H54 (cell line): ENCODE measurements at regions not wholly inside any gene's neighbourhood (a gene's known extent, or its start where the extent isn't known, plus 50 kb on each side); places are given as distances from the start of the nearest gene placed in this dataset.

ENCODE experiments used
- DNase-seq: peaks from one replicate; pipeline ENCODE4 v3.0.0; 2011; ENCODE audit warnings: low spot score, mixed read lengths; ENCODE audit not compliant: insufficient read length
- FAIRE-seq: peaks from 3 replicates; lab custom pipeline; 2011; peaks lifted over from hg19 to GRCh38; lab: Jason Lieb, UNC
- POLR2A ChIP-seq: IDR thresholded peaks from 2 replicates; pipeline ENCODE4 v1.6.1; 2011; ENCODE audit warnings: low read depth, mild to moderate bottlenecking, low read length

DNA sequence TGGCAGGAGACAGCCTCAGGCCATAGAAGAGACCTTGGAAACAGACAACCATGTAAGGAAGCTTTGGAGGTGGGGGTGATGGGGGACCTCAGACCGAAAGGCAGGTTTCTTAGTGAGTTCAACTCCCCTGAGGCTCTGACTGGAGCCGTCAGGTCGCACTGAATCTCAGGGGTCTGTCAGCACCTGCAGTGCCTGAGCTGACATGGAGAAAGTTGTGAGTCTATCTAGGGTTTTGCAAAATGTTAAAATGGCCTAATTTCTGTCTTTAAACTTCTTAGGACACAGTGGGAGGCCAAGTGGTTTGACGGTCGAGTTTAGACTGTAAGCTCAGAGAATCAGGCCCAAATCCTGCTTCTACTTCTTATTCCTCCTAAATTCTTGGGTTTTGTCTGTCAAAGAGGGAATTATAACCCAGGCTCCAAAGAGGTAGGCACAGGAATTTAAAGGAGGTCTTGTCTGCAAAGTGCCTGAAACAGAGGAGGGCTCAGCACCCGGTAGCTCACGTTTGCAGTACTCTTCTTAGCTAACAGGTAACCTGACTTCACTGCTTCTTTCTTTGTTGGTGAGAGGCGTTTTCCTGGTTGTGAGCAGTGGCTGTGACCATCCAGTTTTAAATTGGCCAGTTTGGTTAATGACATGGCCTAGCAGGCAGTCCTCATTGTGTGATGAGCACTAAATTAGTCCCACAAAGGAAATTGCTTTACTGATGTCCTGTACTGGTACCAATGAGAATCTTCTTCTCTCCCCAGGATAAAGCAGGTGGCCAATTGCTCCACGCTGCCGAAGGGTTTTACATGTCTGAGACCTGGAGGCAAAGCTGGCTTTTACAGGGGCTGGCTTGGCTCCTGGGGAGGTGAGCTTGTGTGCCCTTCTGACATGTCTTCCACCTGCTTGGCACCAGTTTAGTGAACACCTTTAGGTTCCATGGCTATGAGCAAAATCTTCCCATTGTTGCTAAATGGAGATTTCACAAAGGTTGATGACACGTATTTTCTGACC lies 95.7 kb downstream of the MYCN start:
- no peak for TF ChIP-seq POLR2A
- FAIRE-seq = no peak
- no peak for DNase-seq

DNA sequence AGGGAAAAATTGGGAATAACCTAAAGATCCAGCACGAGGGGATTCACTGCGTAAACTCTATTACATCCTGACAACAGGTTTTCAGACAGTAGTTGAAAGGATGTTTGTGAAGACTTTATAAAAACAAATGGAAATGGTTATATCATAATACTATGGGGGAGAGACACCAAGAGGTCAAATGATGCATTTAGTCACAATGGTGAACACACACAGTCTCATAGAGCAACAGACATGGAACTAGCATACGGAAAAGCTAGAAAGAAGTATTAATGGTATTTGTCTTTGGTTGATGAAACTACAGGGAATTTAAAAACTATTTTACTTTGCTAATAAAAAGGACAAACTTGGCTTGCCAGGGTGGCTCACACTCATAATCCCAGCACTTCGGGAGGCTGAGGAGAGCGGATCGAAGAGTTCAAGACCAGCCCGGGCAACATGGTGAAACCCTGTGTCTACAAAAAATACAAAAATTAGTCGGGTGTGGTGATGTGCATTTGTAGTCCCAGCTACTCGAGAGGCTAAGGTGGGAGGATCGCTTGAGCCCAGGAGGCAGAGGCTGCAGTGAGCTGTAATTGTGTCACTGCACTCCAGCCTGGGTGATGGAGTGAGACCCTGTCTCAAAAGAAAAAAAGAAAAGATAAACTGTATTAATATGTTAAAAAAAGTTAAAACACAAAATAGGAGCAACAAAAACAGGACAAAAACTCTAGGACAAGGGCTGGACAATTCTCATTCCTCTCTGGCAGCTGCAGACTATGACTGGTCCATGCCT lies 94.8 kb downstream of the MYCN start:
- no peak for TF ChIP-seq POLR2A
- DNase-seq = no peak
- FAIRE-seq = no peak

DNA sequence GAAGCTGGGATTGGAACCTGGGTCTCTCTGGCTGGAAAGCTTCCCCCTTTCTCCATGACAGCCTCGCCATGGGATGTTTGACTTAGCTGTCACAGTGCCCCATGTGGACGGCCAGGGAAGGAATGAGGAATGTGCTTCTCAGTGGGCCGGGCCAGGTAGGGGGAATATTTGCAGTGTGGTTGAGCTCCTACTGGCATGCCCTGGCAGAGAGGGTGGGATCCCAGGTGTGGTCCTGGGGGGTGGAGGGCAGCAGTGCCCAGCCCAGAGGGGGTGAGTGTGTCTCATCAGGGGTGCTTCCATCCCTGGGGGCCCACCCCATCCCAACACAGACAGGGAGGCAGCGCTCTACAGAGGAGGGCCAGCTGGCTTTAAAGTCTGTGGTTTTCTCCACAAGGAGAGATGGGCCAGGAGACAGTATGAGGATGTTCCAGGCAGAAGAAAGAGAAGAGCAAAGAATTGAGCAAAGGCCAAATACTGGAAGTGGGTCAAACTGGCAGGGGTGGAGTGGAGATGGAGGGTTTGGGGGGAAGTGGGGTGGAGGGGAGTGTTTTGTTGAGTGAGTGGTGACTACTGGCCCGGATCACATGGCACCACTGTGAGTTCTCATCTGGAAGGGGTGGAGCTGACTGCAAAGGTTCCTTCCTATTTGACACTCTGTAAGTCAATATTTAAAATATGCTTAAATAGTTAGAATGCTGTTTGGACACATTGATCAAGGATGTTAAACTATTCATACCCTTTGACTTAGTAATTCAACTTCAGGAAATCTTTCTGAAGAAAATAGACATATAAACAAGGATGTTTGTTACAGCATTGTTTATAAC lies 94.0 kb downstream of the MYCN start:
- no peak for DNase-seq
- no peak for TF ChIP-seq POLR2A
- FAIRE-seq = no peak

DNA sequence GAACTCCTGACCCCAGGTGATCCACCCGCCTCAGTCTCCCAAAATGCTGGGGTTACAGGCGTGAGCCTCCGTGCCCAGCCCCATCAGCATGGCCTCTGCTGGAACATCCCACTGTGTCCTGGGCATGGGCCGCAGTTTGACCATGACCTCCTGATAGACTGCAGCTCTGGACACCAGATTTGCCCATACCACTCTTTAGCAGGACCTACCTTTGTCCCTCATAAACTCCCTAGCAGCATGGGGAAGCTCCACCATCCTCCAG lies 92.6 kb downstream of the MYCN start:
- no peak for TF ChIP-seq POLR2A
- FAIRE-seq (no peak), DNase-seq (no peak)

DNA sequence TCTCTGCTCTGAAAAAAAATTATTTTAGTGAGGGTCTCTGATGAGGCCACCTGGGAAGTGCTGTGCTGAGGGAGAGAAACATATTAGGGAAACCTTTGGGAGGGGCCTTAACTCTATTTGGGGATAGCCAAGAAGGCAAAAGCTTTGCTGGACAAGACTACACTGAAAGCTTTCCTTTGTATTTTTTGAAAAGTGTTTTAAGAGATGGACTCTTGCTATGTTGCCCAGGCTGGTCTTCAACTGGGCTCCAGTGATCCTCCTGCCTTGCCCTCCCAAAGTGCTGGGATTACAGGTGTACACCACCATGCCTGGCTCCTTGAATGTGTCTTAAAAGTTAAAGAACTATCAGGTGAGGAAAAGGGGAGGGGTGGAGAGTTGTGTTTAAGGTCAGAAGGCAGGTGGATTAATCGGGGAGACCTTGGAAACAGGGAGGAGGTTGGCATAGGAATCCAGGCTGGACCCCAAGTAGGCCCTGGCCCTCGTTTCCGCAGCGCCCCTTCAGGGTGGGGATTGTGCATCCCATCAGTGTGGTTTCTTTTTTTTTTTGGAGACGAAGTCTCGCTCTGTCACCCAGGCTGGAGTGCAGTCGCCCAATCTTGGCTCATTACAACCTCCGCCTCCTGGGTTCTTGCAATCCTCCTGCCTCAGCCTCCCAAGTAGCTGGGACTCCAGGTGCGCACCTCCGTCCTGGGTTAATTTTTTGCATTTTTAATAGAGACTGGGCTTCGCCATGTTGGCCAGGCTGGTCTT lies 92.1 kb downstream of the MYCN start:
- FAIRE-seq = no peak
- TF ChIP-seq POLR2A = no peak
- no peak for DNase-seq

DNA sequence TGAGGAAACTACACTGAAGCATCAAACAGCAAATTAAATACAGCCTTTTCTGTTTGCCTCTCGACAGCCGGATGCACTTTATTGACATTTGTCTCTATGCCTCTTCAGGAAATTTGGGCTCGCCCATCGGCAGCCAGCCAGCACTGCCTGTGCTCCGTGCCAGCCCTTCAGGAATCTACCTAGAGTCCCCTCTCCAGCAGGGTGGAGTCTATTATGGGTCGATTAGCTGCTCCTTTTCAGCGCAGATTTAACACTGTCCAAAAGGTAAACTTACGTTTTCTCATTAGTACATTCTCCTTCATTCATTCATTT lies 91.5 kb downstream of the MYCN start:
- no peak for FAIRE-seq

DNA sequence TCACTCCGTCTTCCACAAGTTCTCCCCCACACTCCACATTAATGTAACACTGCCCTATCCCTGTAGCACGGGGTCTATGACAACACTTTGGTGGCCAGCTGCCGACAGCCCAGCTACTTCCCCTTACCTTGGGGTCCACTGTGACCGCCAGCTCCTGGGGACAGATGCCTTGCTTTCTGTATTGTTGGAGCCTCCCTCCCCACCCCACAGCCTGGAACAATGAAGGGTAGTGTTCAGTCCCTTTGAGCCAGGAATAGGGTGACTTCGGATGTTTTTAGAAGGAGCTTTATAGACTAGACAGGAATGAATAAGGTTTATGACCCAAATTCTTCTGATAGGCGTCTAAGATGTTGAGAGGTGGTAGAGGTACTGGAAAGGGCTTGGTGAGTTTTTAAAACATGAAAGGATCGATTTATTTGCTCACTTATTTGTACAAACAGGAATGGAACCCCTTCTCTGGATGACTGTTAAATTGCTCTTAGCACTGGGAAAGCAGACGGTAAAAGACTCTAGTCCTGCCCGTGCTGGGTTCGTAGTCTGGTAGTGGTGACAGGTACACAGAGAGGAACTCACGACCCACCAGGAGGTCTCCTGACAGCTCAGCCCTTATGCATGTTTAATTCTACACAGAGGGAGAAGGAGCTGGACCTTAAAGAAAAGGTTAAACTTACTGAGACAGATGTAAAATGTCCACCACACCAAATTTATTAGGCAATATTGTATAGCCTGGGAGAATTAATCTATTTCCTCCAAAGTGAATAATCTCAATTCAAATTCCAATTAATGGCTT lies 90.9 kb downstream of the MYCN start:
- FAIRE-seq (no peak), DNase-seq (no peak)
- TF ChIP-seq POLR2A = no peak

More for the DNA sequence above, 91.5 kb downstream of the MYCN start:
- TF ChIP-seq POLR2A = no peak
- no peak for DNase-seq

DNA sequence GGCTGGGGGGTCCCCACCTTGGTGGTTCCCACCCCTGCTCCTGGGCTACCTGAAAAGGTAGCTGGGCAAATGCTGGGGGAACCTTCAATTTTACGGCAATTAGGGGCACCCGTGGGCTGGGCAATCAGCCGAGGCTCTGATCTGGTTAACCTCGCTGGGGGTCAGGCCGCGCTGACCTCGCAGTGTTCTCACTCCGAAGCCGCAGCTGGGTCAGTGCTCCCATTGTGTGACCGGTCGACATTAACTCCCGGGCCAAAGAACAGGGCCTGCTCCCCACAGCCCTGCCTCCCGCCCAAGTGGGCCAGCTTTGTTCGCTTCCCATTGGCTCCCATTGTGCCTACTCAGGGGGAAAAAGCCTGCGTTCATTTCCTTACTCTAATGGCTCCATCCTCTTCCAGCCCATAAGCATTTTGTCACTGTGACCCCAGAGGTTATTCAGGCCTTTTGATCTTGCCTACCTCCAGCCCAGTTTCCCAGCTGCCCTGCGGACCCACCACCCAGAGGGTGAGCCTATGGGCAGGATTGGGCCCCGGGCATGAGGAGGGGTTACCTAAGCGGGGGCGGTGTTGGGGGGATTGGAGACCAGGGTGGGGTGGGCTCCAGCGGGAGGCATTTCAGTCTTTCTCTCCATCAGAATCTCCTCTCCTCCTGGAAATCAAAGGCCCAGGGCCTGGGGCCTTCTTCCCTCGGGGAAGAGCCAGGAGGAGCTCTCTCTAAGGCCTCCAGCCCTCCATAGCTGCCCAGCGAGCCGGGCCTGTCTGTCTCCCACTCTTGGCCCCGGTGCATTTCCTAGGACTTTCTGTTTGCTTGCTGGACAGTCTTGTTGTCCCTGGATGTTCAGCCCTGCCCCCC lies 90.1 kb downstream of the MYCN start:
- TF ChIP-seq POLR2A = no peak
- no peak for FAIRE-seq
- DNase-seq = no peak

DNA sequence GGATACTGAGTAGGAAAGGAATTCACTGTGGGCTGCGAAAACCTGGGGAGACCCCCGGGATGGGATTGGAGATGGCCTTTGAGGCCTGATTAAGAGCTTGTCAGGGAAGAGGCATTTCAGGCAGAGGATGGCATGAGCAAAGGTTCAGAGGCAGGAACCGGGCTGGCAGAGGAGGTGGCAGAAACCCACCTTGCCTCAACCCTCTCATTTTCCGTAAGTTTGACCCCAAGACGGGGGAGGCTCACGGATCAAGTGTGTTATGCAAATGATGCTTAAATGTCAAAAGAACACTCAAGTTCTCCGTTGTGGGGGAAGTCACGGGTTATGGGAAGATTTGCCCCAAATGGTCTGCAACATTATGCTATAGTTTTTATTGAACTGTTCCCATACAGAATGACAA lies 88.3 kb downstream of the MYCN start:
- FAIRE-seq = no peak
- no peak for DNase-seq
- no peak for TF ChIP-seq POLR2A

DNA sequence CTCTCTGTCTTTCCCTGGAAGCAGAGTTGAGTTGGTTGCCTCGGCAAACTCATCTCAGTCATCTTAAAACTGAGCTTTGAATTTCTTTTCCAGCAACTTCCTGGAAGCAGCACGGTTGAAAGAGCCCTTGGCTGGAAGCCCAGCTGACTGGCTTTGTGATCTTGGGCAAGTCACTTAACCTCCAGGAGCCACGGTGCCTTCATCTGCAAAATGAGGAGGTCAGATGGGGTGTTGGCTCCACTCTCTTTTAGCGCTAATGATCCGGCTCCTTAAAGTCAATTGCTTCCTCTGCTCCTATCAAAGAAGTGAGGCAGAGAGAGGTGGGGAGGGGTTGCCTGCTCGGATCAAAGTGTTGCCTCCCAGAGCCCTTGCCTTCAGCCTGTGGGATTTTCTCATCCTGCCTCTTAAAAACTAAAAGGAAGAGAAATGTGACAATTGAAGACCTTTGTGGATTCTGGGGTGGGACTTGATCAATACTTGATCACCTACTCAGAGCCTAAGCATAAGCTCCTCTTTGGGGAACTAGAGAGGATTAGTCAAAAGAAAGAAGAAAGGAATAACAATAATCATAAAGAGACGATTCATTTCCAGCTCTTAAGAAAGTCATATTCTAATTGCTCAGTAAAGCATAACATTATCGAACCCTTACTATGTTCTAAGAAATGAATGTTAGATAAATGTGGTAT lies 86.6 kb downstream of the MYCN start:
- FAIRE-seq (no peak), DNase-seq (no peak)
- TF ChIP-seq POLR2A = no peak
